Osteoblast (primary cell): ENCODE measurements at regions not wholly inside any gene's neighbourhood (a gene's known extent, or its start where the extent isn't known, plus 50 kb on each side); places are given as distances from the start of the nearest gene placed in this dataset.
A peak's percentile ranks its signal among the peaks of the same experiment; 100 is the strongest.

ENCODE experiments used
- DNase-seq: peaks from one replicate; pipeline ENCODE4 v3.0.0; 2011; ENCODE audit warnings: low spot score, mixed read lengths; ENCODE audit not compliant: insufficient read length; ENCODE audit errors: missing footprints
- H2AFZ ChIP-seq: 2 replicates; pipeline ENCODE4 v1.6.0; 2011; ENCODE audit warnings: mild to moderate bottlenecking, low read length
- H3K27ac ChIP-seq: 2 replicates; pipeline ENCODE4 v1.5.1; 2011; ENCODE audit warnings: mild to moderate bottlenecking, low read depth, low read length, moderate library complexity
- H3K27me3 ChIP-seq: 2 replicates; pipeline ENCODE4 v1.6.0; 2012; ENCODE audit warnings: mild to moderate bottlenecking, control low read depth, inconsistent platforms, low read length, moderate library complexity; ENCODE audit not compliant: insufficient read depth
- H3K36me3 ChIP-seq: 2 replicates; pipeline ENCODE4 v1.5.1; 2011; ENCODE audit warnings: mild to moderate bottlenecking, low read length, control low read depth, moderate library complexity; ENCODE audit not compliant: insufficient read depth
- H3K4me1 ChIP-seq: 2 replicates; pipeline ENCODE4 v1.5.1; 2011; ENCODE audit warnings: mild to moderate bottlenecking, low read length, control low read depth, moderate library complexity; ENCODE audit not compliant: insufficient read depth
- H3K4me2 ChIP-seq: 2 replicates; pipeline ENCODE4 v1.6.0; 2011; ENCODE audit warnings: mild to moderate bottlenecking, low read length; ENCODE audit not compliant: insufficient read depth
- H3K4me3 ChIP-seq: fragments of 200-600 bp; sonication (generic); 3 replicates; pipeline ENCODE4 v1.5.1; 2012; ENCODE audit warnings: mild to moderate bottlenecking, low read length, inconsistent platforms; ENCODE audit not compliant: insufficient read depth
- H3K79me2 ChIP-seq: 2 replicates; pipeline ENCODE4 v1.6.0; 2012; ENCODE audit warnings: mild to moderate bottlenecking, low read length, control low read depth, inconsistent platforms; ENCODE audit not compliant: insufficient read depth
- H3K9me3 ChIP-seq: 2 replicates; pipeline ENCODE4 v1.5.1; 2011; ENCODE audit warnings: low read depth, low read length, control low read depth
- H4K20me1 ChIP-seq: 2 replicates; pipeline ENCODE4 v1.6.0; 2012; ENCODE audit warnings: mild to moderate bottlenecking, low read length, control low read depth; ENCODE audit not compliant: insufficient read depth
- CTCF ChIP-seq: IDR thresholded peaks from 2 replicates; pipeline ENCODE4 v1.5.1; 2011; ENCODE audit warnings: mild to moderate bottlenecking, low read depth, low read length, moderate library complexity; ENCODE audit errors: extremely low read depth

DNA sequence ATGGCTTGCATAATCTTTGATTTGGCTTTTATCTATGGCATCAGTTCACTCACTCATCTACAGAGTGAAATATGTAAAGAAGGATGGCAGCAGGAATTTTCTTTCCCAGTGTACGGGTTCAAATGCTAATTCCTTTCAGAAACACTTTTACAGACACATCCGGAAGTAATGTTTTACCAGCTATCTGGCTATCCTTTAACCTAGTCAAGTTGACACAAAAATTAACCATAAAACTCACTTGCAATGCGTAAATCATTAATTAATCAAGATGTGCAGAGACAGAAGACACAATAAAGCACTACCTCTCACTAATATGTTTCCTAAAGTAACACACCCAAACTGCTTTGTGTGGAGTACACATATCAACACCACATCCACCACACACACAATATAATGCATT is 378.9 kb upstream of the ANO3 start:
- no peaks in the 10 kb centered on the region for H3K36me3 ChIP-seq
- H2AFZ ChIP-seq: no peak overlapping the region
- H3K27ac ChIP-seq: no peak overlapping the region
- H3K4me2 ChIP-seq: no peak overlapping the region
- H3K4me3 ChIP-seq: no peak overlapping the region
- no peaks in the 10 kb centered on the region for H3K9me3 ChIP-seq
- DNase-seq: no peak
- H4K20me1 ChIP-seq: no peaks in the 10 kb centered on the region
- no peaks in the 10 kb centered on the region for H3K79me2 ChIP-seq
- no peaks in the 10 kb centered on the region for H3K4me1 ChIP-seq
- H3K27me3 ChIP-seq: no peaks in the 10 kb centered on the region
- TF ChIP-seq CTCF: no peak

- Histone ChIP-seq H3K9me3 (no peaks in the 10 kb centered on the region), H4K20me1 (no peaks in the 10 kb centered on the region), H3K27me3 (no peaks in the 10 kb centered on the region), H3K27ac (no peak overlapping the region), H3K4me1 (no peaks in the 10 kb centered on the region), H3K36me3 (no peaks in the 10 kb centered on the region), H3K4me3 (no peak overlapping the region), H3K79me2 (no peaks in the 10 kb centered on the region), H3K4me2 (no peak overlapping the region), H2AFZ (no peak overlapping the region)
- no peak for TF ChIP-seq CTCF
- DNase-seq: no peak
Measured at GRCh38 chr11:25958045-25958444, 373.9 kb upstream of the ANO3 start.

- H3K79me2 ChIP-seq: no peaks in the 10 kb centered on the region
- TF ChIP-seq CTCF: no peak
- no peak overlapping the region for H3K4me3 ChIP-seq
- no peak overlapping the region for H3K27ac ChIP-seq
- H3K4me1 ChIP-seq: no peaks in the 10 kb centered on the region
- no peaks in the 10 kb centered on the region for H4K20me1 ChIP-seq
- DNase-seq: no peak
- no peaks in the 10 kb centered on the region for H3K9me3 ChIP-seq
- no peak overlapping the region for H3K4me2 ChIP-seq
- H3K36me3 ChIP-seq: no peaks in the 10 kb centered on the region
- no peak overlapping the region for H2AFZ ChIP-seq
- H3K27me3 ChIP-seq: no peaks in the 10 kb centered on the region
Measured at GRCh38 chr11:25961539-25961938, 370.4 kb upstream of the ANO3 start.

DNA sequence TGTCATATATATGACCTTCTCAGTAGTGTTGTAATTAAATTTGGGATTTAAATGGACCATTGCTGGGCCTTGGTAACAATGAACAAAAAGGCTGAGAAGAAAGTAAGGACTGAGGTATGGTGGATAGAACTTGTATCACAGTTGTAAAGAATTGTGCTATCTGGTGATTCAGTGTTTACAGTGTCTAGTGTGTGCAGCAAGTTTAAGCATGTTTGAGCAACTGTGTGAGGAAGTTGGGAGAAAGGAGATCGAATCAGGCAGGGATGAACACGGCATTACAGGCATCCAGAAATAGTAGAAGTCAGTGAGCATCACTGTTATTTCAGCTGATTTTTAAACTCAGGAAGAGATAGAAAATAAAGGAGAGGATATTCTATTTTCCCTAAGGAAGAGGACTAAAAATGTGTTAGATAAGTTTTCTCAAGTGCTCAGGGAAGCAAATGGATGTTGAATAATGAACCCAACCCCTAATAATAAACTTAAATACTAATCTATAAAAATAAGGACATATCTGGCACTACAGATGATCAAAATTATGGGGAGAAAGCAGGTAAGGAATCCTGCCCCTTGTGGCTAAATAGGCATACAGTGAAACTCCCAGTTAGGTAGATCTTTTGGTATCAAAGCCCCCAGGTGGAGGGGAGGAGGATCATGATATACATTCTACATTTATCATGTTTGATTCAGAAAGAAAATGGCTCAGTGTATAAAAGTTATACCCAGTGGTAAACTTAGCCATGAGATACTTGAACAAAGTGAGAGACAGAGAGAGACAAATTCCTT is 361.0 kb upstream of the ANO3 start:
- H3K36me3 ChIP-seq: no peaks in the 10 kb centered on the region
- no peak overlapping the region for H2AFZ ChIP-seq
- no peak overlapping the region for H3K27ac ChIP-seq
- peak; percentile 30 for TF ChIP-seq CTCF
- H3K27me3 ChIP-seq: no peaks in the 10 kb centered on the region
- no peaks in the 10 kb centered on the region for H3K9me3 ChIP-seq
- DNase-seq: no peak
- H3K4me2 ChIP-seq: no peak overlapping the region
- no peaks in the 10 kb centered on the region for H4K20me1 ChIP-seq
- no peaks in the 10 kb centered on the region for H3K79me2 ChIP-seq
- no peak overlapping the region for H3K4me3 ChIP-seq
- H3K4me1 ChIP-seq: no peaks in the 10 kb centered on the region
